HG03135 (cell line): ENCODE measurements at regions not wholly inside any gene's neighbourhood (a gene's known extent, or its start where the extent isn't known, plus 50 kb on each side); places are given as distances from the start of the nearest gene placed in this dataset.

Experiments
- ATAC-seq: cut with Tn5 transposase; IDR thresholded peaks from one replicate; pipeline ENCODE4 v1.9.1; 2021; ENCODE audit warnings: mild to moderate bottlenecking, moderate library complexity; ENCODE audit not compliant: unreplicated experiment

DNA sequence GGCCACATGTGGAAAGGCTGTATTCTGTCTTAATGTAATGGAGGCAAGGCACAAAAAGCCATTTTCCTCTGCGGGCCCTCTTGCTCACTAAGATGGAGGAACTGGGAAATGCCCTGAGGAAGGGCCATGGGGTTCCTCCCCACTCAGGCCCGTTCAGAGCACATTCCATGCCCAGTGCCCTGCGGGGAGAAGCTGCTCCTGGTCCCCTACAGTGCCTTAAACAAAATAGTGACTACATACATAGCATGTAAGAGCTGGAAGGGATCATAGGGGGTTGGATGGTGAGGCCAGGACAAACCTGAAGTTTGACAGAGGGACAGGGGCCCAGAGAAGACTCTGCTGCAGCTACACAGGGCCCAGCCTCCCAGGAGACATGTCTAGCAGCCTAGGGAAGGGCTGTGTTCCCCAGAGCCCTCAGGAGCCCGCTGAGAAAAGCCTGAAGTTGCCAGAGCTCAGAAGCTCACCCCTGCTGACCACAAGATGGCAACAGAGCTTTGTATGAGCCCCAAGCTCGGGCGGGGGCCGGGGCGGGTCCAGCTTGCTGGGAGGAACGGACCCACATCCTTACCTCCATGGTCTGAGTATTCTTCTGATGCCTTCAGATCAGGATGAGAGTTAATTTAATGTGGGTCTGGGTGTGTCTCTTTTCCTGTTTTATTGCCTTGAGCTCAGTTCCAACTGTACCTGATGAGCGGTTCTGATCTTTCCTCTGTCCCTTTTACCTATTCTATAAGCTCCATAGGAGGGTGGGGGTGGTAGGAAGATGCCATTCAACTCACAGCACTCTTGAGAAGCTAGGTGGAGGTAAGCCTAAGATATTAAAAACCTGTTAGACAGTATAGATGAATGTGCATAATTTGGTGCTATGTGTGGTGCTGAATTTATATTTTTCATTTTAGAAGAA, 242.9 kb downstream of the CDC5L start:
- ATAC-seq = no peak

DNA sequence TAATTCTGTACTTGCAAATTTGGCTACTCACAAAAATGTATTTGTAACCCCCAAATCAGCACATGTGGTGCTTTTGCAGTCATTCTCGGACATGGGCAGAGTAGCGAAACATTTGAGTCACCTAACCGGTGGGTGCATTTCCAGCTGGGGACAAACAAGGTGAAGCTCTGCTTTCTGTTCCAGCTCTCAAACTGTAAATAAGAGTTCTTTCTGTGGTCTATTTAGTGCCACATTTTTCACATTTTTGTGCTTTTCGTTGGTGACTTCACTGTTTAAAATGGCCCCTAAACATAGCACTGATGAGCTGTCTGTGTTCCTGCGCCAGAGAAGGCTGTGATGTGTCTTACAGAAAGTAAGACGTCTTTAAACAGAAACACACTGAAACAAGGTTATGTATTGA, 244.5 kb downstream of the CDC5L start:
- no peak for ATAC-seq

DNA sequence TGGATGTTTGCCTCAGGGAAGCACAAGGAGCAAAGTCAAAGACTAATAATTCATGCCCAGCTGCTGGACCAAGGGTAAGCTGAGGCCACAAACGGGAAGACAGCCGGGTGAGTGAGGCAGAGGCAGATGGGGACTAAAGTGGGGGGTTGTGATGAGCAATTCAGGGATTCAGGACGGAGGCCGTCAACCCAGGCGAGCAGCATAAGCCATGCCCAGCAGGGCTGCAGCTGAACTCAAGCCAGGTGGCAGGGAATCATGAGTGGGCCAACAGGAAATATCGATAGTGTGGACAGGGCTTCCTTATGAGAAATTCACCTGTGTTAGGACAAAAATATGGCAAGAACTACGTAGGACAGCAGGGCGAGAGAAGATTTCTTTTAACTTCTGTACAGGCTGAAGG, 246.8 kb downstream of the CDC5L start:
- ATAC-seq = no peak

DNA sequence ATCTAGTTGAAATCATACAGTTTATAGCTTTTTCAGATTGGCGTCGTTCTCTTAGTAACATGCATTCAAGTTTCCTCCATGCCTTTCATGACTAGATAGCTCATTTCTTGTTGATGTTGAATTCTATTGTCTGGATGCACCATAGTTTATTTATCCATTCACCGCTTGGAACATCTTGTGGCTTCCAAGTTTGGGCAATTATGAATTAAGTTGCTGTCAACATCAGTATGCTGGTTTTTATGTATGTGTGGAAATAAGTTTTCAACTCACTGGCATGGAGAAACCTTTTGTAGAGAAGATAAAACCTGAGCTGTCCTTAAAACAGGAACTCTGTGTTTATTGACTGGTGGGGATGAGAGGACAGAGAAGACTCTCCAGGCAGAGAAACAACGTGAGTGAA, 248.0 kb downstream of the CDC5L start:
- ATAC-seq = no peak

DNA sequence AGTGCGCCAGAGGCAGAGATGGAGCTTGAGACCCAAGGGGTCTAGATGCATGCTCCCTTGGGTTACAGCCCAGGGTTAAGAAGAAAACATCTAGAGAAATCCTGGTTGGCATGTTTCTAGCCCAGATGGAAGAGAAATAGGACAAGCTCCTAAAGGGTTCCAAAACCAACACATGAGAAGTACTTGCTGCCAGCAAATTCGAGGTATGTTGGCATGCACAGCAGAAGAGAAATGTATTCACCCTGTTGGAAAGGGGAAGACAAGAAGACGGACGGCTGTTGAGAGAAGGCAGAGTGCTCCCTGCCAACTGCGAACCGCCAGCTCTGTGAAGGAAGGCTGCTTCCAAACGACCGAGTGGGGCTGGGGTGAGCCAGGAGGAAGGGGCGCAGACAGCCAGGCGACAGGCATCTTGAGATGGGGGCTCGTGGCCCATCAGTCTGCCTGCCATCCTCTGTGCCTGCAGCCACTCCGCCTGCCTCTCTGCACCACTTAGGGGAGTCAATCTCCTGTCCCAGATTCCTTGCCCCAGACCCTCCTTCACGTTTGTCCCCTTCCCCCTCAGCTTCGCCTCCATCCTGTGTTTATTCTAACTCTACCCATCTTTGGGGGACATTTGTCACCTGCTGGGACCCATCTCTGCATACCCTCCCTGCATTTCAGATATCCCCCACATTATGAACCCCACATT, 249.2 kb downstream of the CDC5L start:
- no peak for ATAC-seq

DNA sequence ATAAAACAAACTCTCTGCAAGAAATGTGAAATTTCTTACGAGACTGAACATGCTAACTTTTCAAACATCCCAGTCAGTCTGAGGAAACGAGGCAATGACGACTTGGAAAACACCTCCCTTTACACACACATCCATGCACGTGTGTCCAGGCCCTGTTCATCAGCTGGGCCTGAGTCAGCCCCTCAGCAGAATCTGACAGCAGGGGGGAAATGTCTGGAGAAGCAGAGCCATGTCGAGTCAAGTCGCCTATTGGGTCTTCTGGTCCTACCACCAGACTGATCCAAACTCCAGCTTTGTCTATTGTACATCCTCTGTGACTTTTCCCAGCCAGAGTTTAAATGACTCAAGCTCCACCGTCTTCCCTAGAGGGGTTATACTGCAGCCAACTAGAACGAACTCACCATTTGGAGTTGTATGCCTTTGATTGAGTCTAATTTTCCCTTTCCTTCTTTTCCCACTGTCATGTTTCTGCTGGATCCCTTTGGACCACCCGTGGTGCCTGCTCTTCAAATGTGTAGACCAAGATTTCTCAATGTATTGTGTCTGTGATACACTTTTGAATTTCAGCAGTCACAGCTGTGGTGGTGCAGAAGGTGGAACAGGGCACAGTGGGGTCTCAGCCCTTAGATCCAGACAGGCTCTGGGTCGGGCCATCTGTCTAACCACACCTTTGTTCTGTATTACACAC, 254.0 kb downstream of the CDC5L start:
- ATAC-seq = no peak

DNA sequence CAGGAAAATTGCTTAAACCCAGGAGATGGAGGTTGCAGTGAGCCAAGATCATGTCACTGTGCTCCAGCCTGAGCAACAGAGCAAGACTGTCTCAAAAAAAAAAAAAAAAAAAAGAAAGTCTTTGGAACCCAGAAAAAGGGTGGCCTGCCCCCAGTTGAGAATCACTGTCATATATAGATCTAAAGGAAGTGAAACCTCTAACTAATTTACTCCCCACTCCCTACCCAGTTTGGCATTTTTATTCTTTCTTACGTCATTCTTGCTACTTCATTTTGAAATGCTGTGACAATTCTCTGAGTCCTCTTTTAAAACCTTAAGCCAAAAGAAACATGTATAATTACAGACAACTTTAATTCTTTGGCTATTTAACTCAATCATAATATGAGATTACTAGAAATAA, 254.8 kb downstream of the CDC5L start:
- ATAC-seq = no peak

DNA sequence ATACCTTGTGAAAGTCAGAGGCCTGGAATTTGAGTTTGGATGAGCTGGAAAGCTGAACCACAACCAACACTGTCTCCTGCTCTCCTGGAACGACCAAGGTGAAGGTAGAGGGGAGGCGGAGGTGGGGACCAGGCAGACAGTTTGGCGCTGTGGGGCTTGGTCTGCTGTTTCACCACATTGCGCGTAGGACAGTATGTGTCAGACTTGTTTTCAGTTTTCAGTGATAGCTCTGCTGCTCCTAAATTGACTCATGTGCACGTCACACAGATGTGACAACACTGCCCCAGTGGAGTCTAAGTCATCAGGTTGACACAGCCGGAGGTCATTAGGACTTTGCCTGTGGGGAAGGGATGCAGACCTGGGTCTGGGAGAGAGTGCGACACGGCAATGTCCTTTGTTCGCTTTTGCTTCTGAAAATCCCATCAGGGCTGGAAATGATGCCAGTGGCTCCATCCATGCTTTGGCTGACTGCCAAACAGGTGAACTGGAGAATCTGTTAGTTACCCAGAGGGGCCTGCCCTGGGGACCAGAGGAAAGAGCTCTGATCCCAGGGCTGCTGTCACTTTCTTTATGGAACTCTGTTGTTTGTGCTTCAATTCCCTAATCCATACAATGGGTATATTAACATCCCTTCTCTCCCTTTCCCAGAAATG, 255.5 kb downstream of the CDC5L start:
- ATAC-seq = no peak

DNA sequence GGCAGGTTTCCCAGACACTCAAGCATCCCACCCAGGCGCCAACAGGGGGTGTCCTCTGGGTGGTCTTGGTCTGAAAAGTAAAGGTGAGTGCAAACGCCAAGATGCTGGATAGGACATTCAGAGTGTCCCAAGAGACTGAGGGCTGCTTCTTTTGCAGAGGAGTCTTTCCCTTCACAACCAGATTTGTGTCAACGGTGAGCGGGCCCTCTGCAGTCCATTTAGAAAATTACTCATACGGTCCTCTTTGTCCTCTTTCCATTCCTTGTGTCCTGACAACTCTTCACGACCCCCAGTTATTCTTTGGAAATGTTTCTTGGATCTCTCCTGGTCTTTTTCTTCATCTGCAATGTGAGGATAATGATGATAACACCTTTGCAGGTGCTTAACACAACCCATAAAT, 257.8 kb downstream of the CDC5L start:
- no peak for ATAC-seq

DNA sequence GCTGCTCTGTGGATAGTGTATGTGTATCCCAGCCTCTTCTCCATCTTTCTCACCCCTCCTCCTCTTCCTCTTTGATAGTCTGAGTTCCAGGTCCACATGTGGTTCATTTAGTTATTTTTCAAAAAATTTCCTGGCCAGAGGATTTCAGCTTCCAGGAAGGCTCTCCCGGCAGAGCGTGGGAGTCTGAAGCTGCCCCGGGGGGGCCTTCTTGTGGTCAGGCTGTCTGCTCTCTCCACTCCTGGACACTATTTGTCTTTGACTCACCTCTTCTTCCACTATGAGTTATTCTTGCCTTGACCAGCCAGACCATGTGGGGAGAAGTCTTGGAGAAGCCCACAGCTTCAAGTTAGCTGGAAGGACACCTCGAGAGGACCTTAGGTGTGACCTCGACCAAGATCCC, 258.8 kb downstream of the CDC5L start:
- no peak for ATAC-seq

DNA sequence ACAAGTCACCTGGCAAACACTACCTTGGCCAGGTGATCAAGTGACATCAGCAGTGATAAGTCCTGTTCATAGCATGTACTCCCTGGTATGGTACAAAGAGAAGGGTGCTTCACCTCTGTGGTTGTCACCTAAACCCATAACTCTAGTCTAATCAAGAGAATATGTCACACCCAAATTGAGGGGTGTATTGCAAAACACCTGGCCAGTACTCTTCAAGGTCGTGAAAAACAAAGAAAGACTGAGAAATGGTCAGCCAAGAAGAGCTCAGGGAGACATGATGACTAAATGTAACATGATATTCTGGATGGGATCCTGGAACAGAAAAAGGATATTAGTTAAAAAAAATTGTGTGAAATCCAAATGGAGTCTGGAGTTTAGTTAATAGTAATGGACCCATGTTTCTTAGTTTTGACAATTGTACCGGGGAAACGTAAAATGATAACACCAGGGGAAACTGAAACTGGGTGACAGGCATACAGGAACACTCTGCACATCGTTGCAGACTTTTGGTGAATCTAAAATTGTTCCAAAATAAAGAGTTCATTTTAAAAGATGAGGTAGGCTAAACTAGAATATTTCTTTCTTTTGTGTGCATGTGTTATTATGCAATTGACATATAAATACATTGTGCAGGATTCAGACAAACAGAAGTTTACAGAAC, 262.0 kb downstream of the CDC5L start:
- no peak for ATAC-seq

DNA sequence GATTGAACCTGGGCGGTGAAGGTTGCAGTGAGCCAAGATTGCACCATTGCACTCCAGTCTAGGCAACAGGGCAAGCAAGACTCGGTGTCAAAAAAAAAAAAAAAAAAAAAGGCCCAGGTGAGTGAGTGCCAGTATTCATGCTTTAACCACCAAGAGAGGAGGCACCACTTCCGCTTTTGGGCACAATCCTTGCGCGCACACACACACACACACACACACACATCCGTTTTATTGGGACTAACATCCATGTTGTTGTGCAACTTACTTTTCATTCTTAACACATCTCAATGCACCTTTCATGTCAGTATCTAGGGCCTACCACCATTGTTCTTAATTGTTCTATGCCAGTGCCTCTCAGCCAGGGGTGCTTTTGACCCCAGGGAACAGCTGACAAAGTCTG, 263.0 kb downstream of the CDC5L start:
- ATAC-seq = no peak

DNA sequence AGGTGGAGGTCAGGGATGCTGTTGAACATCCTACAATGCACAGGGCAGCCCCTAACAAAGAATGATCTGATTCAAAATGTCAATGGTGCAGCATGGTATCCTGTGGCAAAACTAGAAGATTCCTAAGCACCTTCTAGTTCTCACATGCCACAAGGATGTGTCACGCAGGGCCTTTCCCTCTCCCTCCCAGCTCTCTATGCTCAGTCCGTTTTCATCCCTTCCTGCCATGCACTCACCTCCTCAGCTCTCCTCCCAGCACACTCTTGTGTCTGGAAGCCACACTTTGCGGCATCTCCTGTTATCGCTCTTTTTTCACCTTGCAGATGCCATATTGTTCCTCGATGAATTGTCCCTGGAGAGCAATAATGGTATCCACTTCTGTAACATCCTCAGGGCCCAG, 263.4 kb downstream of the CDC5L start:
- ATAC-seq = no peak

DNA sequence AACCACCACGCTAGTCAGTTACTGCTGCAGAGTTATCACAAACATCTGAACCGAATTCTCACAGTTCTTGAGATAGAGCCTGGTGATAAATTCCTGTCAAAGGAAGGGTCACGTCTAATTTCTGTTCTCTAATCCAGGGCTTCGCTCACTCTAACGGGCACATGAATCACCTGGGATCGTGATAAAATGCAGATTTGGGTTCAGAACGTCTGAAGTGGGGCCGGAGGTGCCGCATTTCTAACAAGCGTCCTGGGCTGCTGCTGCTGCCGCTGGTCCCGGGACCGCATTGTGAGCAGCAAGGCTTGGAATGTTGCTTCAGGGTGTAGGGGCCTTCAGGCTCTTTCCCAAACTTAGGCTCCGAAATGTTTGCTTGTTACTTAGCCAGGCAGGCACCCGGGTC, 264.1 kb downstream of the CDC5L start:
- no peak for ATAC-seq

DNA sequence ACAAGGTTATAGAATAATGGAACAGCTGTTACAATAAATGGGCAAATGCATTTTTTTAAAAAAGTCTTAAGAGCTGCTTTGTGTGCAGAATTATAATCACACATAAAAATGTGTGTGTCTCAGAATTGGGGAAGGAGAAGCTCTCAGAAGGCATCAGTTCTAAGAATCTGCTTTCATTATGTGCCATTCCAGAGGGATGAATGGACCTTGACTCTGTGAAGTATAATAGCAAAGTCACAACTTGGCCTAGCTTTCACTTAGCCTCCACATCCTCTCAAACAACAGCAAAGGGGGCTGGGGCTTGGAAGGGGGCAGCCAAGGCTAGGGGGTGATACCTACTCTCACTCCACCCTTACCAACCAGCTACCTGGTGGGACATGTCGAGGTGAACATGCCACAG, 265.0 kb downstream of the CDC5L start:
- no peak for ATAC-seq

DNA sequence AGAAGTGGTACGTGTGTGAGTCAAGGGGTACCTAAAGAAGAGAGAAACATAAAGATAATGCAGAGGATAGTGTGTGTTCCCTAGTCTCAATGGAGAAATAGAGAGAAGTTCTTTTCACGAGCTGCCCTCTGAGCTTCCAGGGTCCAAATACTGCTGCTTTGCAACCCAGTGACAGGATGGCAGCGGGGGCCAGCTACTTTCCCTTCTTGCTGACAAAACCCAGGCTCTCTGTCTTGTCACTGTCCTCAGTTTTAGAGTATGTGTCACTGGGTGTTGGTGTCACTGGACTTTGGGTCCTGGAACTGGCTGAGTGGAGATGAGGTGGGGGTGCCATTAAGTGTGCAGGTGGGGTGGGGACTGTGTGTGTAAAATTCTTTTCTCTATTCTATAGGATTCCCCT, 265.6 kb downstream of the CDC5L start:
- no peak for ATAC-seq

DNA sequence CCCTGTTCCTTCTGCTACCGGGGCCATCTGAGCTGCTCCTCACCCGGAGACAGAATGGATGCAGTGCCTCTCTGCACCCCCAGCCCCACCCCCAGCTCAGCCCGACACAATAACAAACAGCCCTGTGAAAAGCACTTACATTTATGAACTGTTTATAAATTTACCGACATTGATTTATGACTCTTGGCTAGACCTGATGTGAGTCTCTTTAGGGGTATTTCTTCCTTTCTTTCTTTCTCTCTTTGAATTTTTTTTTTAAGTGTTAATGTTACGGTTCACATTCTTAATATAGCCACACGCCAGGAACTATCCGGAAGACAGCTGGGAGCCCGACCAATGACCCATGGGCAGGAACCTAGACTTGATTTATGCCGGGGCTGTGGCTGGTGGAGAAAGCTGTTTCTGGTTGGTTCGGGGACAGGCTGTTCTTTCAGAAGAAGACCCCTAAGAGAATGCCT, 266.3 kb downstream of the CDC5L start:
- ATAC-seq = no peak

DNA sequence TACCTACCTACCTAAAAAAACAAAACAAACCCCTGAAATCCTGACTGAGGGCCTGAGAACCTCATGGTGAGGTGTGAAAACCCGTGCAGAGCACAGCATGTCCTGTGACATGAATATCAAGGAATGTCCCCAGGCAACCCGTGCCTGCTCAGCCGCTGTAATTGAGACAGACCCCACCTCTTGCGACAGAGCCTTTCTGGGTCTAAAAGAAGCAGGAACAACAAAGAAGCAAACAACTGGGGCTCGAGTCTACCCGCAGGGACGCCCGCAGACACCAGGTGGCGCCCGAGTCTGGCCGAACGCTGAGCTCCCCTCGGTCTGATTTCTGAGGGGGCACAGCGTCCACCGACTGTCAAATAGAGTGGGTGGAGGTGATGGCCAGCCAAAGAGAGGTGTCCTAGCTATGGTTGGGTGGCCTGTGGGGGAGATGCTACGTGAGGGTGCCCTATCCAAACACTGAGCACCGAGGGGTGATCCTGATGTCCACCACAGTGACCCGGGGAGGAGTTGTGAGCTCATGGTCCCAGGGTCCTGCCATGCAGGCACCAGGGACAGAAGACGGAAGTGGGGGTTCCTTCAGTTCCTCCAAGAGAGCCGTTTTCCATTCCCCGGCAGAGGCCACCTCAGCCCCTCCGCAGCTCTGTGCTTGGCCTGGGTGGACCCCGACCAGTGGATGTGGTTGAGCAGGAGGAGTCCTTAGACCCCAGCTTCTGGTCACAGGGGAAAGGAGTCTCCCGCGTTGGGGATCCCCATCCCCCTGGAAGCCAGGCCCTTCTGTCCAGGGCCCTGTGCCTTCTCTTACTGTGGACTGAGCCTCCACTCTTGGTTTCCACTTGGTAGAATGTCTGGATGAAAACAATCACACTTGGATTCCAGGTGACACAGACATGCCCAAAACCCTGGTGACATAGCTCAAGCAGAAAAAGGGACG, 268.2 kb downstream of the CDC5L start:
- no peak for ATAC-seq

DNA sequence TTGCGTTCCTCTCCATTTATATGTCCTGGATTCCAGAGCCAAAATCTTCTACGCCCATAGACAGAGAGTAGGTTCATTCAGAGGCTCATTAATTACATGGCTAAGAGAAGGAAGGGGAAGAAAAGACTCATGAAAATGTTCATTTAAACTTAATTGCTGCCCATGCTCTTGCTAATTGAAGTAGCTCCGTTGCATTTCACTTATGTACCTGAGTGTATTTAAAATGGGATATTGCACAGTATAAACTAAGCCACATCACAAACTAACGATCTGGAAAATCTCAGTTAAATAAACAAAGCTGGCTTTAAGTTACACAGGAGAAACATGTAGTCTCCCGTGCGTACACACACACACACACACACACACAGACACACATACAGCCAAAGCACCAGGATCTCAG, 269.2 kb downstream of the CDC5L start:
- no peak for ATAC-seq
